Thyroid gland (tissue), 4 donors: ENCODE measurements at regions not wholly inside any gene's neighbourhood (a gene's known extent, or its start where the extent isn't known, plus 50 kb on each side); places are given as distances from the start of the nearest gene placed in this dataset.
"Not testable (repeated sequence)": the region's sequence is repeated elsewhere in the genome, so short reads cannot be mapped to it uniquely, and the experiment has no call there.

Source experiments
- DNase-seq, 2 donors: peaks; one replicate each; pipeline ENCODE4 v3.0.0-alpha.2; 2019
- H3K27ac ChIP-seq, 3 donors: fragments of 200-600 bp; sonication (generic); 1 replicate in 2 of 3; 2 replicates in 1 of 3; pipeline ENCODE4 v1.5.1; 2016 to 2019; ENCODE audit warnings: mild to moderate bottlenecking in 1 of 3, moderate library complexity in 1 of 3
- H3K27me3 ChIP-seq: fragments of 200-600 bp; sonication (generic); one replicate; pipeline ENCODE4 v1.5.1; 2019
- H3K36me3 ChIP-seq, 2 donors: fragments of 200-600 bp; sonication (generic); one replicate each; pipeline ENCODE4 v1.5.1; 2016 to 2019
- H3K4me1 ChIP-seq, 2 donors: fragments of 200-600 bp; sonication (generic); one replicate each; pipeline ENCODE4 v1.5.1; 2017 to 2019
- H3K4me3 ChIP-seq, 3 donors: fragments of 200-600 bp; sonication (generic); replicated peaks in 1 of 3; 1 replicate in 2 of 3; 2 replicates in 1 of 3; pipeline ENCODE4 v1.5.1; 2016; ENCODE audit warnings: mild to moderate bottlenecking in 1 of 3
- H3K9me3 ChIP-seq: fragments of 200-600 bp; sonication (generic); one replicate; pipeline ENCODE4 v1.5.1; 2017
- POLR2A ChIP-seq, 2 donors: fragments of 450-650 bp; IDR thresholded peaks; one replicate each; pipeline ENCODE4 v1.6.1; 2017; ENCODE audit warnings: antibody characterized with exemption in 2 of 2, mild to moderate bottlenecking in 2 of 2, moderate library complexity in 1 of 2
- WGBS, 2 donors: methylation state at CpG; one replicate each; pipeline ENCODE4 v1.1.5; 2017; 5-methylcytosine and 5-hydroxymethylcytosine counted together
- intact Hi-C: fragments of 100-400 bp; cut with DNase I; formaldehyde crosslinking; loops from one replicate; pipeline ENCODE4 v1.15.1; 2023
- TF ChIP-seq, protein P1 (sequence below), 6 experiments: fragments of 200-600 bp in 3 of 6; fragments of 450-650 bp in 3 of 6; sonication (generic) in 3 of 6; IDR thresholded peaks; one replicate each; pipeline ENCODE4 v1.5.1; 2016 to 2019; ENCODE audit warnings: antibody characterized with exemption in 6 of 6, mild to moderate bottlenecking in 2 of 6, inconsistent platforms in 1 of 6, moderate library complexity in 1 of 6

DNA sequence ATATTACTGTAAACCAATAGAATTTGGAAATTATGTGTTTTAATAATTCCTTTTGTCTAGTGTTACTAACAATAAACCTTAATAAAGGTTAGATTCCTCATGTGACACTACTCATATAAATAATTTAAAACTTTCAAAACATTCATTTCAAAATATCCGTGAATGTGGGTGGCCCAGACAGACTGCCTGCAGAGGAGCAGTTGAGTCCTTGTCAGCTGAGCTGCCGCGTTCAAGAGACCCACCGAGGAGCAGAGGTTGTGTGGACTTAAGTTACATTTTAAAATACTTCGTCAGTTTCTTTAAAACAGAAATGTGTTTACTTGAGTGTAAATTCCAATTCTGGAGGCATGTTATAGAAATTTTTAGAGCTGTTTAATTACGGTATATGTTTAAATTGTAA, 64.2 kb upstream of the HGFAC start:
- no peaks in the 10 kb centered on the region for H3K4me1 ChIP-seq
- no peak overlapping the region for H3K4me3 ChIP-seq
- H3K9me3 ChIP-seq, result no peaks in the 10 kb centered on the region
- no peaks in the 10 kb centered on the region for H3K27me3 ChIP-seq
- no peaks in the 10 kb centered on the region for H3K36me3 ChIP-seq
- intact Hi-C loops, result no loop called here
- H3K27ac ChIP-seq, result no peak overlapping the region
- no peak for TF ChIP-seq POLR2A (IDR thresholded peaks at IDR 0.05)
- WGBS, 2 donors, result 91 to 94% methylated on average over 6 of the region's 6 CpGs
- DNase-seq, result no peak

DNA sequence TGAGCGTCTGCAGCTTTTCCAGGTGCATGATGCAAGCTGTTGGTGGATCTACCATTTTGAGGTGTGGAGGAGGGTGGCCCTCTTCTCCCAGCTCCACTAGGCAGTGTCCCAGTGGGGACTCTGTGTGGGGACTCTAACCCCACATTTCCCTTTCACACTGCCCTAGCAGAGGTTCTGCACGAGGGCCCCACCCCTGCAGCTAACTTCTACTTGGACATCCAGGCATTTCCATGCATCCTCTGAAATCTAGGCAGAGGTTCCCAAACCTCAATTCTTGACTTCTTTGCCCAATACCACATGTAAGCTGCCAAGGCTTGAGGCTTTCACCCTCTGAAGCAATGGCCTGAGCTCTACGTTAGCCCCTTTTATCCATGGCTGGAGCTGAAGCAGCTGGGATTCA, 61.4 kb upstream of the HGFAC start:
- H3K27me3 ChIP-seq, H3K36me3 ChIP-seq, H3K9me3 ChIP-seq, intact Hi-C loops, H3K4me3 ChIP-seq, DNase-seq, H3K4me1 ChIP-seq, H3K27ac ChIP-seq: not testable (repeated sequence)
- 93 to 100% methylated on average over 3 of the region's 3 CpGs for WGBS, 2 donors

DNA sequence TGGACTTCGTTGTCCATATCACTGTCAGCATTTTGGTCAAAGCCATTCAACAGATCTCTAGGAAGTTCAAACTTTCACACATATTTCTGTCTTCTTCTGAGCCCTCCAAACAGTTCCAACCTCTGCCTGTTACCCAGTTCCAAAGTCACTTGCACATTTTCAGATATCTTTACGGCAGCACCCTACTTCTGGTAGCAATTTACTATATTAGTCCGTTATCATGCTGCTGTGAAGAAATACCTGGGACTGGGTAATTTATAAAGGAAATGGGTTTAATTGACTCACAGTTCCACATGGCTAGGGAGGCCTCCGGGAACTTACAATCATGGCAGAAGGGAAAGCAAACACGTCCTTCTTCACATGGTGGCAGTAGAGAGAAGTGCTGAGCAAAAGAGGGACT, 60.6 kb upstream of the HGFAC start:
- H3K27me3 ChIP-seq, H3K27ac ChIP-seq, H3K36me3 ChIP-seq, H3K4me1 ChIP-seq, DNase-seq, H3K9me3 ChIP-seq, H3K4me3 ChIP-seq, intact Hi-C loops: not testable (repeated sequence)
- WGBS, 2 donors, result 76 to 90% methylated on average over 5 of the region's 5 CpGs

DNA sequence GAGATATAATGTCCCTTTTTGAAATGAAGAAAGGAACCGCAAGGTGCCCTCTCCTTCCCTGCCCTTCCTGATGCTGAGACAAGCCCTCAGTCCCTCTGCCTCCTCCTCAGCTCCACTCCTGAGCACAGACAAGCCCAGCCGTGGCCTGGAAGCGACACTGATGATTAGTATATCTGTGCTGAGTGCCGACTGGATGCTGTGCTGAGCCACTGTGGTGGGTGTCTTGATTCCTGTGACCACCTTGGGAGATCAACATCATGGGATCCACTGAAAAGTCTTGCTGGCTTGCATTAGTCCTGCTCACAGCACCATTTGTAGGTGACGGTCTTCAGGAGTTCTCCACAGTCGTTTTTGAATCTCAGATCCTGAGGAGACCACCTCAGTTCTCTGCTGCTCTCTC, 59.5 kb upstream of the HGFAC start:
- WGBS, 2 donors, result 89 to 93% methylated on average over 6 of the region's 6 CpGs
- intact Hi-C loops, result no loop called here
- DNase-seq, result no peak

DNA sequence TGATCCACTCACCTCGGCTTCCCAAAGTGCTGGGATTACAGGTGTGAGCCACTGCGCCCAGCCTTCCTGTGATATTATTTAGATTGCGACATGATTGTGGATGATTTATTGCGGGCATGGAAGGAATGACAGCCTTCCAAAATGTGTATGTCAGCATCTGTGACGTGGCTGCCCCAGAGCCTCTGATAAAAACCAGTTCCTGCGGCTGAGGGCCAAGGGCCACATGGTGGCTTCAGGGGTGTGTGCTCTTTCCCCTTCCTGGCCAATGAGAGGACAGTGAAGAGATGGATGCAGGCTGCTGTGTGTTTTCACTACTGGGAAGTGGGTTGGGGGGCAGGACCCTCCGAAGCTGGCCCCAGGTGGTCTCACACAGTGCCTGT, 57.4 kb upstream of the HGFAC start:
- TF ChIP-seq, protein P1, sequence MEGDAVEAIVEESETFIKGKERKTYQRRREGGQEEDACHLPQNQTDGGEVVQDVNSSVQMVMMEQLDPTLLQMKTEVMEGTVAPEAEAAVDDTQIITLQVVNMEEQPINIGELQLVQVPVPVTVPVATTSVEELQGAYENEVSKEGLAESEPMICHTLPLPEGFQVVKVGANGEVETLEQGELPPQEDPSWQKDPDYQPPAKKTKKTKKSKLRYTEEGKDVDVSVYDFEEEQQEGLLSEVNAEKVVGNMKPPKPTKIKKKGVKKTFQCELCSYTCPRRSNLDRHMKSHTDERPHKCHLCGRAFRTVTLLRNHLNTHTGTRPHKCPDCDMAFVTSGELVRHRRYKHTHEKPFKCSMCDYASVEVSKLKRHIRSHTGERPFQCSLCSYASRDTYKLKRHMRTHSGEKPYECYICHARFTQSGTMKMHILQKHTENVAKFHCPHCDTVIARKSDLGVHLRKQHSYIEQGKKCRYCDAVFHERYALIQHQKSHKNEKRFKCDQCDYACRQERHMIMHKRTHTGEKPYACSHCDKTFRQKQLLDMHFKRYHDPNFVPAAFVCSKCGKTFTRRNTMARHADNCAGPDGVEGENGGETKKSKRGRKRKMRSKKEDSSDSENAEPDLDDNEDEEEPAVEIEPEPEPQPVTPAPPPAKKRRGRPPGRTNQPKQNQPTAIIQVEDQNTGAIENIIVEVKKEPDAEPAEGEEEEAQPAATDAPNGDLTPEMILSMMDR (IDR thresholded peaks at IDR 0.05), result no peak
- no peak for TF ChIP-seq POLR2A (IDR thresholded peaks at IDR 0.05)
- Histone ChIP-seq H3K4me1 (peaks cover 7 to 22% of the 10 kb centered on the region in 2 donors), H3K27me3 (no peaks in the 10 kb centered on the region), H3K9me3 (no peaks in the 10 kb centered on the region), H3K4me3 (no peak overlapping the region), H3K36me3 (no peaks in the 10 kb centered on the region), H3K27ac (peak overlapping the region in 1 of 3 donors; percentile 10)
- 87 to 94% methylated on average over 6 to 7 of the region's 7 CpGs for WGBS, 2 donors
- intact Hi-C loops, result no loop called here
- no peak for DNase-seq

More for the DNA sequence above, 59.5 kb upstream of the HGFAC start:
- Histone ChIP-seq H3K27ac (no peak overlapping the region), H3K36me3 (no peaks in the 10 kb centered on the region), H3K27me3 (no peaks in the 10 kb centered on the region), H3K4me1 (peaks cover 0 to 2% of the 10 kb centered on the region in 2 donors), H3K4me3 (no peak overlapping the region), H3K9me3 (no peaks in the 10 kb centered on the region)
- TF ChIP-seq, protein P1 (IDR thresholded peaks at IDR 0.05), result no peak

DNA sequence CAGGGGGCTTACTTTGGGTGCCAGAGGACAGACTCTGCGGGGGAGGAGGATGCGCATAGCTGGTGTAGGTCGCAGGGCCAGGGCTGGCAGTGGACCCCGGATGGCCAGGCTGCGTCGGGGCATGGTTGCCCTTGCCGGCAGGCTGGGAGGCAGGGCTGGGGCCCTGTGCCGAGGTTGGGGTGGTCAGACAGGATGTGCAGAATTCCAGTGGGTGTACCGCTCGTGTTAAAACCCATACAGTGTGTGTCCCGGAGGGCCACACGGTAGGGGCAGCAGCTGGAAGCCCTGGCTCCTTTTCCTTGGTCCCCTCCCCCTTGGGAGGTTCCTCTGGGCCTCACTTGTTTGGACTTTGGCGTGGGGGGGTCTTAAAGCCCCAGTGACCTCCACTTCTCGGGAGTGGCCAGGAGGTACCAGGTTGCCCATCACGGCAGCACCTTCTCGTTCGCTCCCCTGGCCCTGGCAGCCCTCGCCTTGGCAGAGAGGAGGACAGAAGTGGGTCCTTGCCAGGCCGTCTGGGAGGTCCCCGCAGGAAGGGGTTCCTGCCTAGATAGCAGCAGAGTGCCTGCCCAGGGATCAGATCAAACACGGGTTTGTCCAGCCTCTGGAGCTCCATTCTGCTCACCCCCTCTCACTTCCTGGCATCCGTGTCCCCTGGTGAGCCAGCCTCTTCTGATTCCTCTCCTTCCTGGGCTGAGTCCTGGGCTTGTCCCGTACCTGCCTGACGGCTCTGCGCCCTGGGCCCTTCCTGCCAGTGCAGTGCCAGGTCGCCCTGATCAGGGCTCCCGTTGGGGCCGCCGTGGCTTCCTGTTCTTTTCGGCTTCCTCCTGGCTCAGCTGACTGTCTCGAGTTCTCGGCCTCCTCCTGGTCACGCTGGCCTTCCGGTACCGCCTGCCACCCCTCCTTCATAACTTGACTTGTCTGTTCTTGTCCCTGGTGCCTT, 56.7 kb upstream of the HGFAC start:
- no peak overlapping the region for H3K4me3 ChIP-seq
- H3K27me3 ChIP-seq, result no peaks in the 10 kb centered on the region
- DNase-seq, result peak in 1 of 2 donors; percentile 21
- H3K9me3 ChIP-seq, result no peaks in the 10 kb centered on the region
- H3K36me3 ChIP-seq, result no peaks in the 10 kb centered on the region
- TF ChIP-seq, protein P1 (IDR thresholded peaks at IDR 0.05), result no peak
- TF ChIP-seq POLR2A (IDR thresholded peaks at IDR 0.05), result no peak
- WGBS, 2 donors, result 78 to 83% methylated on average over 34 to 35 of the region's 35 CpGs
- intact Hi-C loops, result no loop called here
- H3K4me1 ChIP-seq, result peaks cover 7 to 22% of the 10 kb centered on the region in 2 donors
- peak overlapping the region in 2 of 3 donors; percentile 10 to 34 for H3K27ac ChIP-seq
